T47D (cell line): ENCODE measurements at regions not wholly inside any gene's neighbourhood (a gene's known extent, or its start where the extent isn't known, plus 50 kb on each side); places are given as distances from the start of the nearest gene placed in this dataset.

Experiments
- DNase-seq, 2 experiments: peaks; one replicate each; pipeline versions ENCODE4 v3.0.0 to v3.0.0-alpha.2; 2011 to 2012; ENCODE audit warnings: low read depth in 1 of 2, low spot score in 1 of 2
- JUND ChIP-seq: IDR thresholded peaks from 2 replicates; pipeline ENCODE4 v1.6.1; 2012; ENCODE audit warnings: low read depth
- in situ Hi-C: cut with HindIII; loops from 2 replicates; pipeline ENCODE4 v1.10.0; 2016; ENCODE audit warnings: low sequenced_read_pairs, low pct_unique_long_range_greater_than_20kb

- DNase-seq, result no peak
- in situ Hi-C loops, result no loop called here
- TF ChIP-seq JUND, result no peak
These were observed 497.3 kb upstream of the BOD1L1 start for GRCh38 chr4:14124816-14125215.

GRCh38 chr4:14125375-14126129 is 498.0 kb upstream of the BOD1L1 start:
- in situ Hi-C loops, result no loop called here
- DNase-seq, result no peak
- TF ChIP-seq JUND, result no peak

GRCh38 chr4:14130551-14130950 is 503.0 kb upstream of the BOD1L1 start:
- DNase-seq, result no peak
- in situ Hi-C loops, result no loop called here
- TF ChIP-seq JUND, result no peak

- in situ Hi-C loops, result no loop called here
- DNase-seq, result no peak
- no peak for TF ChIP-seq JUND
These were observed 503.8 kb upstream of the BOD1L1 start for GRCh38 chr4:14131335-14131734.

- TF ChIP-seq JUND, result no peak
- no peak for DNase-seq
- in situ Hi-C loops, result no loop called here
These were observed 504.8 kb upstream of the BOD1L1 start for GRCh38 chr4:14132301-14132700.

GRCh38 chr4:14138106-14138505 is 510.6 kb upstream of the BOD1L1 start:
- no peak for TF ChIP-seq JUND
- in situ Hi-C loops, result no loop called here
- DNase-seq, result no peak

GRCh38 chr4:14143892-14144291 is 516.4 kb upstream of the BOD1L1 start:
- TF ChIP-seq JUND, result no peak
- in situ Hi-C loops, result no loop called here
- DNase-seq, result no peak

GRCh38 chr4:14149176-14150053 is 521.9 kb upstream of the BOD1L1 start:
- in situ Hi-C loops, result no loop called here
- TF ChIP-seq JUND, result no peak
- no peak for DNase-seq

GRCh38 chr4:14151101-14151500 is 523.6 kb upstream of the BOD1L1 start:
- DNase-seq, result no peak
- in situ Hi-C loops, result no loop called here
- TF ChIP-seq JUND, result no peak

GRCh38 chr4:14152834-14153519 is 525.5 kb upstream of the BOD1L1 start:
- in situ Hi-C loops, result no loop called here
- DNase-seq, result no peak
- no peak for TF ChIP-seq JUND

- DNase-seq, result no peak
- in situ Hi-C loops, result no loop called here
- no peak for TF ChIP-seq JUND
These were observed 528.3 kb upstream of the BOD1L1 start for GRCh38 chr4:14155803-14156202.

- no peak for TF ChIP-seq JUND
- no peak for DNase-seq
- in situ Hi-C loops, result no loop called here
These were observed 529.7 kb upstream of the BOD1L1 start for GRCh38 chr4:14157262-14157661.
